ENCODE measurements at regions not wholly inside any gene's neighbourhood (a gene's known extent, or its start where the extent isn't known, plus 50 kb on each side); places are given as distances from the start of the nearest gene placed in this dataset.

- TF ChIP-seq, protein P1, sequence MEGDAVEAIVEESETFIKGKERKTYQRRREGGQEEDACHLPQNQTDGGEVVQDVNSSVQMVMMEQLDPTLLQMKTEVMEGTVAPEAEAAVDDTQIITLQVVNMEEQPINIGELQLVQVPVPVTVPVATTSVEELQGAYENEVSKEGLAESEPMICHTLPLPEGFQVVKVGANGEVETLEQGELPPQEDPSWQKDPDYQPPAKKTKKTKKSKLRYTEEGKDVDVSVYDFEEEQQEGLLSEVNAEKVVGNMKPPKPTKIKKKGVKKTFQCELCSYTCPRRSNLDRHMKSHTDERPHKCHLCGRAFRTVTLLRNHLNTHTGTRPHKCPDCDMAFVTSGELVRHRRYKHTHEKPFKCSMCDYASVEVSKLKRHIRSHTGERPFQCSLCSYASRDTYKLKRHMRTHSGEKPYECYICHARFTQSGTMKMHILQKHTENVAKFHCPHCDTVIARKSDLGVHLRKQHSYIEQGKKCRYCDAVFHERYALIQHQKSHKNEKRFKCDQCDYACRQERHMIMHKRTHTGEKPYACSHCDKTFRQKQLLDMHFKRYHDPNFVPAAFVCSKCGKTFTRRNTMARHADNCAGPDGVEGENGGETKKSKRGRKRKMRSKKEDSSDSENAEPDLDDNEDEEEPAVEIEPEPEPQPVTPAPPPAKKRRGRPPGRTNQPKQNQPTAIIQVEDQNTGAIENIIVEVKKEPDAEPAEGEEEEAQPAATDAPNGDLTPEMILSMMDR (conservative IDR thresholded peaks at IDR 0.05), result no peak
Observed at GRCh38 chr1:80050523-80050922, 1044.0 kb upstream of the ADGRL4 start.

GRCh38 chr1:80050085-80050484, 1043.6 kb upstream of the ADGRL4 start:
- Mint-ChIP-seq H3K27me3 (ENCODE audit: low read depth) (no peaks in the 10 kb centered on the region), H3K27ac (ENCODE audit: unreplicated experiment) (no peak overlapping the region), H3K36me3 (ENCODE audit: low read depth) (peaks cover 2% of the 10 kb centered on the region), H3K4me1 (no peaks in the 10 kb centered on the region), H3K9me3 (peaks cover 11% of the 10 kb centered on the region), H3K4me3 (no peak overlapping the region)
- DNase-seq (ENCODE audit: low read depth, low spot score), result no peak
- TF ChIP-seq, protein P1 (conservative IDR thresholded peaks at IDR 0.05), result no peak

More at GRCh38 chr1:80050523-80050922, 1044.0 kb upstream of the ADGRL4 start:
- Mint-ChIP-seq H3K27ac (ENCODE audit: unreplicated experiment) (no peak overlapping the region), H3K27me3 (ENCODE audit: low read depth) (no peaks in the 10 kb centered on the region), H3K9me3 (peaks cover 11% of the 10 kb centered on the region), H3K4me3 (no peak overlapping the region), H3K4me1 (no peaks in the 10 kb centered on the region), H3K36me3 (ENCODE audit: low read depth) (peaks cover 2% of the 10 kb centered on the region)
- DNase-seq (ENCODE audit: low read depth, low spot score), result no peak

DNA sequence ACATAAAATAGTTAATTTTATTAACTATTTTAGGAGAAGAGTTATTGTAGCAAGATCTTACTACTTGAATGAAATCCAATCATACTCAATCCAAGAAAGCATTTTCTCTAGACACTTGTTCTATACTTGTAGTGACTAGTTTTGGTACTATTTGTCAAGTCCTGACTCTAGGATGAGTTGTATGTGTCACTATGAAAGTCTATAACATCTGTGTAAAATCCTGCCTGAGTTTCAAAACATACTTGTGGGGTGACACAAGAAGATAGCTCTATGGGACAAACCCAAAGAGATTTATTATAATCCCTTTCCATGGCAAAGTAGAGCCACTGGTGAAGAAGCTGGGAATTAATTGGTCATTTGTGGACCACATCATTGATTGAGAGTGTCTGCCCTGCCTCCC, 1042.2 kb upstream of the ADGRL4 start:
- TF ChIP-seq, protein P1 (conservative IDR thresholded peaks at IDR 0.05), result no peak
- Mint-ChIP-seq H3K36me3 (ENCODE audit: low read depth) (peaks cover 2% of the 10 kb centered on the region), H3K4me1 (no peaks in the 10 kb centered on the region), H3K27me3 (ENCODE audit: low read depth) (no peaks in the 10 kb centered on the region), H3K27ac (ENCODE audit: unreplicated experiment) (no peak overlapping the region), H3K9me3 (peaks cover 7% of the 10 kb centered on the region), H3K4me3 (no peak overlapping the region)
- DNase-seq (ENCODE audit: low read depth, low spot score), result no peak

DNA sequence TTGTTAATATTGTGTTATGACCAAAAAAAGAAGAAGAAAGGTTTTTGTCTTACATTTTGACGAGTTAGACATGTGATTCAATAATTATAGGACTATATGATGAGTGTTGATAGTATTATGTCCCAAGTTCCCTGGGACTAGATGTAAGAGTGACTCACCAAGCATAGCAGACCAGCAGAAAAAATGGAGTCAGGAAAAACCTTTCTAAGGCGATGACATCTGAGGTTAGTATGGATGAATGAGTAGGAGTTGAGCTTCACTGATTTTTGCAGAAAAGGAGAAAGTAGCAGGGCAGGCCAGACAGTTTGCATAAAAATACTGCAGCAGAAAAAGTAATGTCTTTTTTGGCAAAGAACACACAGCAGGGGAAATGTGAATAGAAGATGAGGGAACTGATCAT, 1041.3 kb upstream of the ADGRL4 start:
- TF ChIP-seq, protein P1 (conservative IDR thresholded peaks at IDR 0.05), result no peak
- no peaks in the 10 kb centered on the region for H3K27me3 Mint-ChIP-seq (ENCODE audit: low read depth)
- H3K4me1 Mint-ChIP-seq, result no peaks in the 10 kb centered on the region
- peaks cover 5% of the 10 kb centered on the region for H3K9me3 Mint-ChIP-seq
- no peak for DNase-seq (ENCODE audit: low read depth, low spot score)
- H3K27ac Mint-ChIP-seq (ENCODE audit: unreplicated experiment), result no peak overlapping the region
- H3K4me3 Mint-ChIP-seq, result no peak overlapping the region
- peaks cover 2% of the 10 kb centered on the region for H3K36me3 Mint-ChIP-seq (ENCODE audit: low read depth)

DNA sequence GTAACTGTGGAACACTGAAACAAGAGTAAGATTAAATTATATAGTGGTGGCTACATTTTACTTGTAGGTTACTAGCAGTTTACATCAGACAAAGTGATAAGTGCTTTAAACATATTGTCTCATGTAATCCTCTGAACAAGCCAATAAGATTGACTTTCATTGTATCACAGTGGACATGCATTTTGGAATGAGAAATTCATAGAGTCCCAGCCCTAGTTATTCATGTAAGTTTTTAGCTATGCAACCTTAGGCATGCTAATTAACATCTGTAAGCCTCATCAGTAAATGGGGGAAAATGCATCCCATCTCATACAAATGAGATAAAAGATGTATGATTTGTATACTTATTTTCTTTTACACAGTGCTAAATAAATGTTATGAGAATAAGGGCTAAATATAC, 1038.1 kb upstream of the ADGRL4 start:
- H3K4me1 Mint-ChIP-seq, result no peaks in the 10 kb centered on the region
- H3K36me3 Mint-ChIP-seq (ENCODE audit: low read depth), result no peaks in the 10 kb centered on the region
- H3K4me3 Mint-ChIP-seq, result no peak overlapping the region
- TF ChIP-seq, protein P1 (conservative IDR thresholded peaks at IDR 0.05), result no peak
- no peaks in the 10 kb centered on the region for H3K27me3 Mint-ChIP-seq (ENCODE audit: low read depth)
- H3K27ac Mint-ChIP-seq (ENCODE audit: unreplicated experiment), result no peak overlapping the region
- no peak for DNase-seq (ENCODE audit: low read depth, low spot score)
- peaks cover 2% of the 10 kb centered on the region for H3K9me3 Mint-ChIP-seq
